ENCODE measurements at regions not wholly inside any gene's neighbourhood (a gene's known extent, or its start where the extent isn't known, plus 50 kb on each side); places are given as distances from the start of the nearest gene placed in this dataset.

DNA sequence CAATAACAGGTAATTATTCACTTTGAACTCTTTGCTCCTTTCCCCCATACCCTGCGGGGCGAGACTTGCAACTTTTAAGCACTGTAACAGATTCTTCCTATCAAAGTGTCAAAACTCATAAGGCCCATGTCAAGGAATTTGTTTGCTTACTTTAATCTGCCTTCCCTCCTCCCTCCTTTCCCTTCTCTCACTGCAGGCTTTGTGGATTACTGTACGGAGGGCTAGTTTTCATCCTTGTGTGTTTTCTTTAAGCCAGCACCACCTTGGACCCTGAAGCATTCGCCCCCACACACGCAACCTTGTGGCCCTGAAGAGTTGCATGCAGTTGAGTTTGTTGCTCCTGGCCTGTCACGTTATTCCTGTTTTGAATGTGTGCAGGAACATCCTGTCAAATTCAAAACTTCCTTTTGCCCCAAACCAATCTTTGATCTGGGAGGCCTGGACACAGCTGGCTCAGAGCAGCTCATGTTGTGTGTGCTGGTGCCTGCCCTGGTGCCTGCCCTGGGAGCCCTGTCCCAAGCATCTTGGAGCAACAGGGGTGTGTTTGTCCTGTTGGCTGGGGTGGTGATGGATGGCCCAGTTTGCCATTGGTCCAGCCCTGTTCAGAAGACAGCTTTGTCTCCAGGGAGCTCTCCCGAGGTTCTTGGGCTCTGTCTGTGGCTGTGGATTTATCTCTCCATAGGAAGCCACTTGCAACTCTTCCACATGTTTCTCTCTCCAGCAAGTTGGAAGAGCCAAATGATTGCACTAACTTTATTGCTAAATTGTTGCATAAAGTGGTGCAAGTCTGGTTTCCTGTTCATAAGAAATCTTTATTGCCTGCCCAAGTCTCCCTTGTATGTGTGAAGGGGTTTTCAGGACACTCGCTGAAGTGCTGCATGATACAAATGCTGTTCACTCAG lies 199.6 kb downstream of the VAPA start:
- TF ChIP-seq, protein P1, sequence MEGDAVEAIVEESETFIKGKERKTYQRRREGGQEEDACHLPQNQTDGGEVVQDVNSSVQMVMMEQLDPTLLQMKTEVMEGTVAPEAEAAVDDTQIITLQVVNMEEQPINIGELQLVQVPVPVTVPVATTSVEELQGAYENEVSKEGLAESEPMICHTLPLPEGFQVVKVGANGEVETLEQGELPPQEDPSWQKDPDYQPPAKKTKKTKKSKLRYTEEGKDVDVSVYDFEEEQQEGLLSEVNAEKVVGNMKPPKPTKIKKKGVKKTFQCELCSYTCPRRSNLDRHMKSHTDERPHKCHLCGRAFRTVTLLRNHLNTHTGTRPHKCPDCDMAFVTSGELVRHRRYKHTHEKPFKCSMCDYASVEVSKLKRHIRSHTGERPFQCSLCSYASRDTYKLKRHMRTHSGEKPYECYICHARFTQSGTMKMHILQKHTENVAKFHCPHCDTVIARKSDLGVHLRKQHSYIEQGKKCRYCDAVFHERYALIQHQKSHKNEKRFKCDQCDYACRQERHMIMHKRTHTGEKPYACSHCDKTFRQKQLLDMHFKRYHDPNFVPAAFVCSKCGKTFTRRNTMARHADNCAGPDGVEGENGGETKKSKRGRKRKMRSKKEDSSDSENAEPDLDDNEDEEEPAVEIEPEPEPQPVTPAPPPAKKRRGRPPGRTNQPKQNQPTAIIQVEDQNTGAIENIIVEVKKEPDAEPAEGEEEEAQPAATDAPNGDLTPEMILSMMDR (IDR thresholded peaks at IDR 0.05): no peak
- TF ChIP-seq, protein P2, sequence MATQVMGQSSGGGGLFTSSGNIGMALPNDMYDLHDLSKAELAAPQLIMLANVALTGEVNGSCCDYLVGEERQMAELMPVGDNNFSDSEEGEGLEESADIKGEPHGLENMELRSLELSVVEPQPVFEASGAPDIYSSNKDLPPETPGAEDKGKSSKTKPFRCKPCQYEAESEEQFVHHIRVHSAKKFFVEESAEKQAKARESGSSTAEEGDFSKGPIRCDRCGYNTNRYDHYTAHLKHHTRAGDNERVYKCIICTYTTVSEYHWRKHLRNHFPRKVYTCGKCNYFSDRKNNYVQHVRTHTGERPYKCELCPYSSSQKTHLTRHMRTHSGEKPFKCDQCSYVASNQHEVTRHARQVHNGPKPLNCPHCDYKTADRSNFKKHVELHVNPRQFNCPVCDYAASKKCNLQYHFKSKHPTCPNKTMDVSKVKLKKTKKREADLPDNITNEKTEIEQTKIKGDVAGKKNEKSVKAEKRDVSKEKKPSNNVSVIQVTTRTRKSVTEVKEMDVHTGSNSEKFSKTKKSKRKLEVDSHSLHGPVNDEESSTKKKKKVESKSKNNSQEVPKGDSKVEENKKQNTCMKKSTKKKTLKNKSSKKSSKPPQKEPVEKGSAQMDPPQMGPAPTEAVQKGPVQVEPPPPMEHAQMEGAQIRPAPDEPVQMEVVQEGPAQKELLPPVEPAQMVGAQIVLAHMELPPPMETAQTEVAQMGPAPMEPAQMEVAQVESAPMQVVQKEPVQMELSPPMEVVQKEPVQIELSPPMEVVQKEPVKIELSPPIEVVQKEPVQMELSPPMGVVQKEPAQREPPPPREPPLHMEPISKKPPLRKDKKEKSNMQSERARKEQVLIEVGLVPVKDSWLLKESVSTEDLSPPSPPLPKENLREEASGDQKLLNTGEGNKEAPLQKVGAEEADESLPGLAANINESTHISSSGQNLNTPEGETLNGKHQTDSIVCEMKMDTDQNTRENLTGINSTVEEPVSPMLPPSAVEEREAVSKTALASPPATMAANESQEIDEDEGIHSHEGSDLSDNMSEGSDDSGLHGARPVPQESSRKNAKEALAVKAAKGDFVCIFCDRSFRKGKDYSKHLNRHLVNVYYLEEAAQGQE (IDR thresholded peaks at IDR 0.05; ENCODE audit: insufficient read depth in 1 of 2, low read depth in 2 of 2, low read length in 1 of 2): no peak
- TF ChIP-seq POLR2AphosphoS5 (IDR thresholded peaks at IDR 0.05; ENCODE audit: low read depth, low read length): no peak
- TF ChIP-seq SIN3A (IDR thresholded peaks at IDR 0.05; ENCODE audit: borderline replicate concordance, insufficient read depth, low read depth, low read length): no peak

All from Panc1 (cell line).